ENCODE measurements at regions not wholly inside any gene's neighbourhood (a gene's known extent, or its start where the extent isn't known, plus 50 kb on each side); places are given as distances from the start of the nearest gene placed in this dataset.

DNA sequence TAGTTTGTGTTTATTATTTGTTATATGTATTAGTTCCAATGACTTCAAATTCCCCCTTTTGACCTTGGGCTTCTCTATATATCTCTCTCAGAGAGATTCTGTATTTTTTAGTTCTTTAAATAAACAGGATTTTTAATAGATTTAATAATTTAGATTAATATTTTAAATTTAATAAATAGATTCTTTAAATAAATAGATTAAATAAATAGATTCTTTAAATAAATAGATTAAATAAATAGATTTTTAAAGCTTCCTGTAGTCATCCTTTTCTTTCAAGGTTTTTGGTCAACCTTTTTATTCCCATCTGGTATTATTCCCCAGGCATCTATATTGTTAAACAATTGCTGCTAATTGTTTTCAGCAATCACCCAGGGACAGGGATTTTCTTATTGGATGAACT lies 721.9 kb upstream of the ADAMTS5 start:
- Mint-ChIP-seq H3K27ac (no peak overlapping the region), H3K4me1 (peaks cover 9% of the 10 kb centered on the region), H3K4me3 (no peak overlapping the region), H3K9me3 (peaks cover 19% of the 10 kb centered on the region), H3K27me3 (ENCODE audit: insufficient read depth, low read depth, poor library complexity) (no peaks in the 10 kb centered on the region), H3K36me3 (ENCODE audit: low read depth) (peaks cover 13% of the 10 kb centered on the region)
- Histone ChIP-seq H3K9me2 (ENCODE audit: insufficient read depth) (no peaks in the 10 kb centered on the region), H3F3A (replicated peaks; ENCODE audit: low read depth) (no peaks in the 10 kb centered on the region), H3K4me2 (no peak overlapping the region), H2AFZ (no peak overlapping the region), H3K4me3 (no peak overlapping the region), H3K27ac (ENCODE audit: low read depth) (no peak overlapping the region), H3K79me2 (replicated peaks; ENCODE audit: insufficient read depth) (no peaks in the 10 kb centered on the region), H3K4me1 (ENCODE audit: insufficient read depth) (peaks cover 28% of the 10 kb centered on the region), H3K36me3 (ENCODE audit: insufficient read depth) (peaks cover 8% of the 10 kb centered on the region; the same call in 1 of the 2 replicates), H3K27me3 (ENCODE audit: insufficient read depth) (no peaks in the 10 kb centered on the region), H4K20me1 (replicated peaks; ENCODE audit: insufficient read depth) (no peaks in the 10 kb centered on the region)
- TF ChIP-seq, protein P1, sequence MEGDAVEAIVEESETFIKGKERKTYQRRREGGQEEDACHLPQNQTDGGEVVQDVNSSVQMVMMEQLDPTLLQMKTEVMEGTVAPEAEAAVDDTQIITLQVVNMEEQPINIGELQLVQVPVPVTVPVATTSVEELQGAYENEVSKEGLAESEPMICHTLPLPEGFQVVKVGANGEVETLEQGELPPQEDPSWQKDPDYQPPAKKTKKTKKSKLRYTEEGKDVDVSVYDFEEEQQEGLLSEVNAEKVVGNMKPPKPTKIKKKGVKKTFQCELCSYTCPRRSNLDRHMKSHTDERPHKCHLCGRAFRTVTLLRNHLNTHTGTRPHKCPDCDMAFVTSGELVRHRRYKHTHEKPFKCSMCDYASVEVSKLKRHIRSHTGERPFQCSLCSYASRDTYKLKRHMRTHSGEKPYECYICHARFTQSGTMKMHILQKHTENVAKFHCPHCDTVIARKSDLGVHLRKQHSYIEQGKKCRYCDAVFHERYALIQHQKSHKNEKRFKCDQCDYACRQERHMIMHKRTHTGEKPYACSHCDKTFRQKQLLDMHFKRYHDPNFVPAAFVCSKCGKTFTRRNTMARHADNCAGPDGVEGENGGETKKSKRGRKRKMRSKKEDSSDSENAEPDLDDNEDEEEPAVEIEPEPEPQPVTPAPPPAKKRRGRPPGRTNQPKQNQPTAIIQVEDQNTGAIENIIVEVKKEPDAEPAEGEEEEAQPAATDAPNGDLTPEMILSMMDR (conservative IDR thresholded peaks at IDR 0.05; ENCODE audit: low read depth in 2 of 2): no peak
- no peak for TF ChIP-seq STAT1 (IDR thresholded peaks at IDR 0.05; ENCODE audit: unreplicated experiment)
- no peak for TF ChIP-seq ZNF114 (CRISPR knock-in tag; IDR thresholded peaks at IDR 0.05)
- no peak for TF ChIP-seq EZH2phosphoT487 (IDR thresholded peaks at IDR 0.05; ENCODE audit: unreplicated experiment)
- no peak for TF ChIP-seq NANOG (IDR thresholded peaks at IDR 0.05; ENCODE audit: borderline replicate concordance)
- TF ChIP-seq EZH2 (IDR thresholded peaks at IDR 0.05; ENCODE audit: low read depth, unreplicated experiment): no peak
- no peak for TF ChIP-seq CREB1 (CRISPR knock-in tag; IDR thresholded peaks at IDR 0.05; ENCODE audit: low read depth)
- TF ChIP-seq JUNB (IDR thresholded peaks at IDR 0.05; ENCODE audit: unreplicated experiment): no peak
- no peak for TF ChIP-seq ZNF331 (CRISPR knock-in tag; IDR thresholded peaks at IDR 0.05; ENCODE audit: low read depth)
- TF ChIP-seq, protein P2, sequence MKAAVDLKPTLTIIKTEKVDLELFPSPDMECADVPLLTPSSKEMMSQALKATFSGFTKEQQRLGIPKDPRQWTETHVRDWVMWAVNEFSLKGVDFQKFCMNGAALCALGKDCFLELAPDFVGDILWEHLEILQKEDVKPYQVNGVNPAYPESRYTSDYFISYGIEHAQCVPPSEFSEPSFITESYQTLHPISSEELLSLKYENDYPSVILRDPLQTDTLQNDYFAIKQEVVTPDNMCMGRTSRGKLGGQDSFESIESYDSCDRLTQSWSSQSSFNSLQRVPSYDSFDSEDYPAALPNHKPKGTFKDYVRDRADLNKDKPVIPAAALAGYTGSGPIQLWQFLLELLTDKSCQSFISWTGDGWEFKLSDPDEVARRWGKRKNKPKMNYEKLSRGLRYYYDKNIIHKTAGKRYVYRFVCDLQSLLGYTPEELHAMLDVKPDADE (IDR thresholded peaks at IDR 0.05): no peak
- TF ChIP-seq, protein P3, sequence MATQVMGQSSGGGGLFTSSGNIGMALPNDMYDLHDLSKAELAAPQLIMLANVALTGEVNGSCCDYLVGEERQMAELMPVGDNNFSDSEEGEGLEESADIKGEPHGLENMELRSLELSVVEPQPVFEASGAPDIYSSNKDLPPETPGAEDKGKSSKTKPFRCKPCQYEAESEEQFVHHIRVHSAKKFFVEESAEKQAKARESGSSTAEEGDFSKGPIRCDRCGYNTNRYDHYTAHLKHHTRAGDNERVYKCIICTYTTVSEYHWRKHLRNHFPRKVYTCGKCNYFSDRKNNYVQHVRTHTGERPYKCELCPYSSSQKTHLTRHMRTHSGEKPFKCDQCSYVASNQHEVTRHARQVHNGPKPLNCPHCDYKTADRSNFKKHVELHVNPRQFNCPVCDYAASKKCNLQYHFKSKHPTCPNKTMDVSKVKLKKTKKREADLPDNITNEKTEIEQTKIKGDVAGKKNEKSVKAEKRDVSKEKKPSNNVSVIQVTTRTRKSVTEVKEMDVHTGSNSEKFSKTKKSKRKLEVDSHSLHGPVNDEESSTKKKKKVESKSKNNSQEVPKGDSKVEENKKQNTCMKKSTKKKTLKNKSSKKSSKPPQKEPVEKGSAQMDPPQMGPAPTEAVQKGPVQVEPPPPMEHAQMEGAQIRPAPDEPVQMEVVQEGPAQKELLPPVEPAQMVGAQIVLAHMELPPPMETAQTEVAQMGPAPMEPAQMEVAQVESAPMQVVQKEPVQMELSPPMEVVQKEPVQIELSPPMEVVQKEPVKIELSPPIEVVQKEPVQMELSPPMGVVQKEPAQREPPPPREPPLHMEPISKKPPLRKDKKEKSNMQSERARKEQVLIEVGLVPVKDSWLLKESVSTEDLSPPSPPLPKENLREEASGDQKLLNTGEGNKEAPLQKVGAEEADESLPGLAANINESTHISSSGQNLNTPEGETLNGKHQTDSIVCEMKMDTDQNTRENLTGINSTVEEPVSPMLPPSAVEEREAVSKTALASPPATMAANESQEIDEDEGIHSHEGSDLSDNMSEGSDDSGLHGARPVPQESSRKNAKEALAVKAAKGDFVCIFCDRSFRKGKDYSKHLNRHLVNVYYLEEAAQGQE (IDR thresholded peaks at IDR 0.05; ENCODE audit: unreplicated experiment): no peak
- TF ChIP-seq, protein P4, sequence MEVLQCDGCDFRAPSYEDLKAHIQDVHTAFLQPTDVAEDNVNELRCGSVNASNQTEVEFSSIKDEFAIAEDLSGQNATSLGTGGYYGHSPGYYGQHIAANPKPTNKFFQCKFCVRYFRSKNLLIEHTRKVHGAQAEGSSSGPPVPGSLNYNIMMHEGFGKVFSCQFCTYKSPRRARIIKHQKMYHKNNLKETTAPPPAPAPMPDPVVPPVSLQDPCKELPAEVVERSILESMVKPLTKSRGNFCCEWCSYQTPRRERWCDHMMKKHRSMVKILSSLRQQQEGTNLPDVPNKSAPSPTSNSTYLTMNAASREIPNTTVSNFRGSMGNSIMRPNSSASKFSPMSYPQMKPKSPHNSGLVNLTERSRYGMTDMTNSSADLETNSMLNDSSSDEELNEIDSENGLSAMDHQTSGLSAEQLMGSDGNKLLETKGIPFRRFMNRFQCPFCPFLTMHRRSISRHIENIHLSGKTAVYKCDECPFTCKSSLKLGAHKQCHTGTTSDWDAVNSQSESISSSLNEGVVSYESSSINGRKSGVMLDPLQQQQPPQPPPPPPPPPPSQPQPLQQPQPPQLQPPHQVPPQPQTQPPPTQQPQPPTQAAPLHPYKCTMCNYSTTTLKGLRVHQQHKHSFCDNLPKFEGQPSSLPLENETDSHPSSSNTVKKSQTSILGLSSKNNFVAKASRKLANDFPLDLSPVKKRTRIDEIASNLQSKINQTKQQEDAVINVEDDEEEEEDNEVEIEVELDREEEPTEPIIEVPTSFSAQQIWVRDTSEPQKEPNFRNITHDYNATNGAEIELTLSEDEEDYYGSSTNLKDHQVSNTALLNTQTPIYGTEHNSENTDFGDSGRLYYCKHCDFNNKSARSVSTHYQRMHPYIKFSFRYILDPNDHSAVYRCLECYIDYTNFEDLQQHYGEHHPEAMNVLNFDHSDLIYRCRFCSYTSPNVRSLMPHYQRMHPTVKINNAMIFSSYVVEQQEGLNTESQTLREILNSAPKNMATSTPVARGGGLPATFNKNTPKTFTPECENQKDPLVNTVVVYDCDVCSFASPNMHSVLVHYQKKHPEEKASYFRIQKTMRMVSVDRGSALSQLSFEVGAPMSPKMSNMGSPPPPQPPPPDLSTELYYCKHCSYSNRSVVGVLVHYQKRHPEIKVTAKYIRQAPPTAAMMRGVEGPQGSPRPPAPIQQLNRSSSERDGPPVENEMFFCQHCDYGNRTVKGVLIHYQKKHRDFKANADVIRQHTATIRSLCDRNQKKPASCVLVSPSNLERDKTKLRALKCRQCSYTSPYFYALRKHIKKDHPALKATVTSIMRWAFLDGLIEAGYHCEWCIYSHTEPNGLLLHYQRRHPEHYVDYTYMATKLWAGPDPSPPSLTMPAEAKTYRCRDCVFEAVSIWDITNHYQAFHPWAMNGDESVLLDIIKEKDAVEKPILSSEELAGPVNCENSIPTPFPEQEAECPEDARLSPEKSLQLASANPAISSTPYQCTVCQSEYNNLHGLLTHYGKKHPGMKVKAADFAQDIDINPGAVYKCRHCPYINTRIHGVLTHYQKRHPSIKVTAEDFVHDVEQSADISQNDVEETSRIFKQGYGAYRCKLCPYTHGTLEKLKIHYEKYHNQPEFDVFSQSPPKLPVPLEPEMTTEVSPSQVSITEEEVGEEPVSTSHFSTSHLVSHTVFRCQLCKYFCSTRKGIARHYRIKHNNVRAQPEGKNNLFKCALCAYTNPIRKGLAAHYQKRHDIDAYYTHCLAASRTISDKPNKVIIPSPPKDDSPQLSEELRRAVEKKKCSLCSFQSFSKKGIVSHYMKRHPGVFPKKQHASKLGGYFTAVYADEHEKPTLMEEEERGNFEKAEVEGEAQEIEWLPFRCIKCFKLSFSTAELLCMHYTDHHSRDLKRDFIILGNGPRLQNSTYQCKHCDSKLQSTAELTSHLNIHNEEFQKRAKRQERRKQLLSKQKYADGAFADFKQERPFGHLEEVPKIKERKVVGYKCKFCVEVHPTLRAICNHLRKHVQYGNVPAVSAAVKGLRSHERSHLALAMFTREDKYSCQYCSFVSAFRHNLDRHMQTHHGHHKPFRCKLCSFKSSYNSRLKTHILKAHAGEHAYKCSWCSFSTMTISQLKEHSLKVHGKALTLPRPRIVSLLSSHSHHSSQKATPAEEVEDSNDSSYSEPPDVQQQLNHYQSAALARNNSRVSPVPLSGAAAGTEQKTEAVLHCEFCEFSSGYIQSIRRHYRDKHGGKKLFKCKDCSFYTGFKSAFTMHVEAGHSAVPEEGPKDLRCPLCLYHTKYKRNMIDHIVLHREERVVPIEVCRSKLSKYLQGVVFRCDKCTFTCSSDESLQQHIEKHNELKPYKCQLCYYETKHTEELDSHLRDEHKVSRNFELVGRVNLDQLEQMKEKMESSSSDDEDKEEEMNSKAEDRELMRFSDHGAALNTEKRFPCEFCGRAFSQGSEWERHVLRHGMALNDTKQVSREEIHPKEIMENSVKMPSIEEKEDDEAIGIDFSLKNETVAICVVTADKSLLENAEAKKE (CRISPR knock-in tag; IDR thresholded peaks at IDR 0.05): no peak
- no peak for TF ChIP-seq POLR2AphosphoS5 (IDR thresholded peaks at IDR 0.05; ENCODE audit: low read depth)
- ATAC-seq (no peak), DNase-seq (ENCODE audit: low spot score) (no peak)

Data from GM23338 (cell line).